Stimulated activated naive B cell treated with anti-CD40 and anti-IgM and Interleukin-4, amounts not matched to agents 10 μg/mL and 1 μg/mL and 100 μg/mL, for 72 hours (primary cell): ENCODE measurements at regions not wholly inside any gene's neighbourhood (a gene's known extent, or its start where the extent isn't known, plus 50 kb on each side); places are given as distances from the start of the nearest gene placed in this dataset.

Experiments used
- ATAC-seq, 2 donors: fragments of 150-1000 bp; cut with Tn5 transposase; replicated peaks; 2 replicates each; pipeline ENCODE4 v1.10.0; 2021; ENCODE audit warnings: moderate library complexity in 1 of 2
- DNase-seq: peaks from one replicate; pipeline ENCODE4 v3.0.0; 2021
- H3K27ac Mint-ChIP-seq: one replicate; pipeline ENCODE4 v1.8.0; 2022; ENCODE audit warnings: mild to moderate bottlenecking, mixed read lengths
- H3K27me3 Mint-ChIP-seq, 2 donors: one replicate each; pipeline ENCODE4 v1.8.0; 2022; ENCODE audit warnings: mixed read lengths in 2 of 2
- H3K36me3 Mint-ChIP-seq, 2 donors: one replicate each; pipeline ENCODE4 v1.8.0; 2022; ENCODE audit warnings: mixed read lengths in 2 of 2, mild to moderate bottlenecking in 1 of 2
- H3K4me1 Mint-ChIP-seq, 2 donors: one replicate each; pipeline ENCODE4 v1.8.0; 2022; ENCODE audit warnings: mixed read lengths in 2 of 2, mild to moderate bottlenecking in 1 of 2
- H3K4me3 Mint-ChIP-seq, 2 donors: one replicate each; pipeline ENCODE4 v1.8.0; 2022; ENCODE audit warnings: mild to moderate bottlenecking in 2 of 2, mixed read lengths in 2 of 2, moderate library complexity in 1 of 2
- H3K9me3 Mint-ChIP-seq, 2 donors: one replicate each; pipeline ENCODE4 v1.8.0; 2022; ENCODE audit warnings: mixed read lengths in 2 of 2, mild to moderate bottlenecking in 1 of 2

- ATAC-seq: no peak
- no peaks in the 10 kb centered on the region for H3K36me3 Mint-ChIP-seq
- peaks cover 5 to 12% of the 10 kb centered on the region in 2 donors for H3K27me3 Mint-ChIP-seq
- peaks cover 4% of the 10 kb centered on the region in 2 donors for H3K9me3 Mint-ChIP-seq
- H3K4me3 Mint-ChIP-seq: no peak overlapping the region
- DNase-seq: no peak
- no peaks in the 10 kb centered on the region for H3K4me1 Mint-ChIP-seq
- no peak overlapping the region for H3K27ac Mint-ChIP-seq
Observed at GRCh38 chr1:170881268-170882265, 53.8 kb upstream of the MROH9 start.
